Esophagus muscularis mucosa (tissue), 4 donors: ENCODE measurements at regions not wholly inside any gene's neighbourhood (a gene's known extent, or its start where the extent isn't known, plus 50 kb on each side); places are given as distances from the start of the nearest gene placed in this dataset.
"Not testable (repeated sequence)": the region's sequence is repeated elsewhere in the genome, so short reads cannot be mapped to it uniquely, and the experiment has no call there.

Source experiments
- DNase-seq: peaks from one replicate; pipeline ENCODE4 v3.0.0-alpha.2; 2017; ENCODE audit errors: extremely low spot score
- H3K27ac ChIP-seq, 4 donors: fragments of 200-600 bp; sonication (generic); replicated peaks in 1 of 4; 1 replicate in 3 of 4; 2 replicates in 1 of 4; pipeline ENCODE4 v1.5.1; 2016 to 2019; ENCODE audit warnings: mild to moderate bottlenecking in 1 of 4
- H3K27me3 ChIP-seq, 4 donors: fragments of 200-600 bp; sonication (generic); one replicate each; pipeline versions ENCODE4 v1.5.1 to v1.6.0; 2016 to 2019
- H3K36me3 ChIP-seq, 4 donors: fragments of 200-600 bp; sonication (generic); one replicate each; pipeline ENCODE4 v1.5.1; 2016 to 2019
- H3K4me1 ChIP-seq, 4 donors: fragments of 200-600 bp; sonication (generic); one replicate each; pipeline ENCODE4 v1.5.1; 2016 to 2019
- H3K4me3 ChIP-seq, 4 donors: fragments of 200-600 bp; sonication (generic); 1 replicate in 2 of 4; 2 replicates in 2 of 4; pipeline ENCODE4 v1.5.1; 2016 to 2019; ENCODE audit warnings: mild to moderate bottlenecking in 4 of 4, moderate library complexity in 1 of 4
- H3K9me3 ChIP-seq, 4 donors: fragments of 200-600 bp; sonication (generic); 1 replicate in 3 of 4; 2 replicates in 1 of 4; pipeline ENCODE4 v1.5.1; 2016 to 2019
- CTCF ChIP-seq, 3 experiments: fragments of 200-600 bp in 2 of 3; fragments of 450-650 bp in 1 of 3; sonication (generic) in 2 of 3; IDR thresholded peaks; one replicate each; pipeline ENCODE4 v1.5.1; 2017 to 2019; ENCODE audit warnings: antibody characterized with exemption in 3 of 3, mild to moderate bottlenecking in 2 of 3, moderate library complexity in 1 of 3
- EP300 ChIP-seq: sonication (generic); formaldehyde crosslinking; IDR thresholded peaks from one replicate; pipeline ENCODE4 v1.6.1; 2017; ENCODE audit warnings: antibody characterized with exemption
- POLR2A ChIP-seq: fragments of 450-650 bp; IDR thresholded peaks from one replicate; pipeline ENCODE4 v1.6.1; 2017; ENCODE audit warnings: antibody characterized with exemption, moderate library complexity, mild to moderate bottlenecking, low read depth
- POLR2AphosphoS5 ChIP-seq, 2 donors: sonication (generic); formaldehyde crosslinking; IDR thresholded peaks; one replicate each; pipeline ENCODE4 v1.6.1; 2017; ENCODE audit warnings: antibody characterized with exemption in 2 of 2
- WGBS: methylation state at CpG from one replicate; pipeline ENCODE4 v1.1.5; 2018; 5-methylcytosine and 5-hydroxymethylcytosine counted together
- intact Hi-C: fragments of 100-400 bp; cut with DNase I; formaldehyde crosslinking; loops from one replicate; pipeline ENCODE4 v1.15.1; 2023

DNA sequence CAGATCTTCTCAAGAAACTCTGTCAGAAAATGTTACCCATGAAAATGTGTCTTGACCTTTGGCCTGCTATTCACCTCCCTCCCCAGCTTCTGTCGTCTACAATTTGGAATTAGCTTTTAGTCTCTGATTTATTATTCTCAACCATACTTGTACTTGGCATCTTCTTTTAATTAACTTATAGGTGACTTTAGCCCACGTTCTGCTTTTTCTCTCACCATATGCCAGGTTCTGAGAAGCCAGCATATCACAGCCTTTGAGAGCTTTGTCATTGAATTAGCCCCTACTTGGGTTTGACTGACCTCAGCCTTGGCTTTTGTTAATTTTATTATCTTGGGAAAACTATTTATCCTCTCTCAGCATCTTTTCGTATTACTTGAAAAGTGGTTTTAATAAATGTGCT, 355.9 kb downstream of the OXSM start:
- Histone ChIP-seq H3K36me3 (no peaks in the 10 kb centered on the region), H3K9me3 (no peaks in the 10 kb centered on the region), H3K27ac (no peak overlapping the region), H3K27me3 (no peaks in the 10 kb centered on the region), H3K4me1 (no peaks in the 10 kb centered on the region), H3K4me3 (no peak overlapping the region)
- WGBS = 73% methylated on average over 3 of the region's 3 CpGs
- intact Hi-C loops = no loop called here
- DNase-seq = no peak
- no peak for TF ChIP-seq POLR2A
- TF ChIP-seq POLR2AphosphoS5 (IDR thresholded peaks at IDR 0.05) = no peak

DNA sequence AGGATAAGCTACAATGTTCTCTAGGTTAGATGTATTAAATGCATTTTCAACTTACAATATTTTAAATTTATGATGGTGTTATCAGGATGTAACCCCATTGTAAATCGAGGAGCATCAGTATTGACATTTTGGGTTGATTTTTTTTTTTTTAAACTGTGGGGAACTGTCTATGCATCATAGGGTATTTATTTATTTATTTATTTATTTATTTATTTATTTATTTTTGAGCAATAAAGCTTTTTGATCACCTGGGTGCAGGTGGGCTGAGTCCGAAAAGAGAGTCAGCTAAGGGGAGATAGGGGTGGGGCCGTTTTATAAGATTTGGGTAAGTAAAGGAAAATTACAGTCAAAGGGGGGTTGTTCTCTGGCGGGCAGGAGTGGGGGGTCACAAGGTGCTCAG, 367.5 kb downstream of the OXSM start:
- H3K4me1 ChIP-seq, intact Hi-C loops, DNase-seq, H3K36me3 ChIP-seq, H3K4me3 ChIP-seq, H3K9me3 ChIP-seq, H3K27ac ChIP-seq, H3K27me3 ChIP-seq: not testable (repeated sequence)
- 92% methylated on average over 4 of the region's 4 CpGs for WGBS

- Histone ChIP-seq H3K27me3 (no peaks in the 10 kb centered on the region), H3K27ac (no peak overlapping the region), H3K9me3 (peaks cover 0 to 6% (median 0%) of the 10 kb centered on the region in 4 donors), H3K4me3 (no peak overlapping the region), H3K4me1 (no peaks in the 10 kb centered on the region), H3K36me3 (no peaks in the 10 kb centered on the region)
- intact Hi-C loops = no loop called here
- TF ChIP-seq EP300 (no peak), POLR2A (no peak), CTCF (IDR thresholded peaks at IDR 0.05) (no peak), POLR2AphosphoS5 (IDR thresholded peaks at IDR 0.05) (no peak)
- no peak for DNase-seq
These were observed 381.1 kb downstream of the OXSM start for GRCh38 chr3:26171006-26171405.

DNA sequence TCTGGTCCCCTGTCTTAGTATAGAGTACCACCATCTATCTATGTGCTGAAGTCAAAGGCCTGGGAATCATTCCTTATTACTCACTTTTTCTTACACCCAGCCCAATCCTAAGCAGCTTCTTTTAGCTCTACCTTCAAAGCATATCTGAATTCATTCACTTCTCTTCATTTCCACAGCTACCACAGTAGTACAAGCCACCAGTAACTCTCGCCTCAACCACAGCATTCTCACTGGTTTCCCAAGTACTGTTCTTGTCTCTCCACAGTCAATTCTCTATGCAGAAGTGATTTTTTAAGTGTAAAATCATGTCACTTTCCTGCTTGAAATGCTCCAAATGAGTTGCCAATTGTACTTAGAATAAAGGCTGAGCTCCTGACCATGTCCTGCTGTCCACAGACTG, 401.7 kb downstream of the OXSM start:
- 100% methylated on average over 1 of the region's 1 CpG for WGBS
- intact Hi-C loops = no loop called here
- no peak for DNase-seq
- Histone ChIP-seq H3K4me3 (no peak overlapping the region), H3K27ac (no peak overlapping the region), H3K9me3 (peaks cover 0 to 9% (median 0%) of the 10 kb centered on the region in 4 donors), H3K36me3 (no peaks in the 10 kb centered on the region), H3K4me1 (no peaks in the 10 kb centered on the region), H3K27me3 (no peaks in the 10 kb centered on the region)
- TF ChIP-seq POLR2AphosphoS5 (IDR thresholded peaks at IDR 0.05) = no peak
- TF ChIP-seq POLR2A = no peak
- no peak for TF ChIP-seq EP300
- no peak for TF ChIP-seq CTCF (IDR thresholded peaks at IDR 0.05)

DNA sequence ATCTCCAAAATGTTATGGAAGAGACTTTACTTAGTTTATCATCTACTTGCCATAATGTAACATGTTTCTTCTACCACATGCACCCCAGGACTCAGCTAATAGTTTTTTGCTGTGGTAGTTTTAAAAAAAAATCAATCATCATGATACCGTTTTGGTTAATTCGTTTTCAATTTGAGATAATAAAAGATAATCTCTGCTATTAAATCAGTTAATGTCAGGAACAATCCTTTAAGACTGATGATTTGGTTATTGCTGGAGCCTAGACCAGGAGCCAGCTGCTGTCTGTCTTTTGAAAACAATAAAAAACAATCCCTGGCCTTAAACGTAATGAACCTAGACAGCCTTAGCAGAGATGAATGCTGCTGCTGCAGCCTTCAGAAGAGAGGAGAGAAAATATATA, 403.7 kb downstream of the OXSM start:
- intact Hi-C loops = no loop called here
- no peak for DNase-seq
- H3K4me3 ChIP-seq = no peak overlapping the region
- WGBS = 69% methylated on average over 3 of the region's 3 CpGs
- no peaks in the 10 kb centered on the region for H3K4me1 ChIP-seq
- peaks cover 0 to 9% (median 0%) of the 10 kb centered on the region in 4 donors for H3K9me3 ChIP-seq
- no peaks in the 10 kb centered on the region for H3K36me3 ChIP-seq
- no peak overlapping the region for H3K27ac ChIP-seq
- TF ChIP-seq EP300 (no peak), POLR2AphosphoS5 (IDR thresholded peaks at IDR 0.05) (no peak)
- H3K27me3 ChIP-seq = no peaks in the 10 kb centered on the region

GRCh38 chr3:26196781-26197180, 406.9 kb downstream of the OXSM start:
- Histone ChIP-seq H3K27ac (no peak overlapping the region), H3K27me3 (no peaks in the 10 kb centered on the region), H3K4me3 (no peak overlapping the region), H3K4me1 (no peaks in the 10 kb centered on the region), H3K36me3 (no peaks in the 10 kb centered on the region), H3K9me3 (no peaks in the 10 kb centered on the region)
- DNase-seq = no peak
- intact Hi-C loops = no loop called here
- TF ChIP-seq POLR2AphosphoS5 (IDR thresholded peaks at IDR 0.05) = no peak
- TF ChIP-seq POLR2A = no peak
- TF ChIP-seq EP300 = no peak

DNA sequence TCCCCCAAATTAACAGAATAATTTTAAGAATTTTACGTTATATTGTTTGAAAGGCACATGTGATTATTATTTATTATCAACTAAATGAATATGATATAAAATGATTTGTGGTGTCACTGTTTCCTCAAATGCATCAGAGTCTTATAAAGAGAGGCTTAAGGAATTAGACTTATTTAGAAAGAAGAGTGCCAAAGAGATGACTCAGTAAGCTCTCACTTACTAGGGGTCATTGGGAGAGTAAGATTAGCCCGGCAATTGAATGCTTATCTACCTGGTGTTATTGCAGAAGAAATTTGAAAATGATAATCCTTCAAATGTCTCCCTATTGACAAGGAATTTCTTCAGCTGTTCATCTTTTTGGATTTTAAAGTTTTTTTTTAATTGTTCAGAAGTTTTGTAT, 408.7 kb downstream of the OXSM start:
- 75% methylated on average over 2 of the region's 2 CpGs for whole genome bisulfite sequencing
- intact Hi-C loops = no loop called here
- no peak overlapping the region for H3K4me3 ChIP-seq
- TF ChIP-seq POLR2AphosphoS5 (IDR thresholded peaks at IDR 0.05) (no peak), POLR2A (no peak), CTCF (IDR thresholded peaks at IDR 0.05) (no peak), EP300 (no peak)
- no peaks in the 10 kb centered on the region for H3K27me3 ChIP-seq
- DNase-seq = no peak
- no peaks in the 10 kb centered on the region for H3K4me1 ChIP-seq
- no peak overlapping the region for H3K27ac ChIP-seq
- no peaks in the 10 kb centered on the region for H3K36me3 ChIP-seq
- no peaks in the 10 kb centered on the region for H3K9me3 ChIP-seq
